ENCODE measurements at regions not wholly inside any gene's neighbourhood (a gene's known extent, or its start where the extent isn't known, plus 50 kb on each side); places are given as distances from the start of the nearest gene placed in this dataset.
"Not testable (repeated sequence)": the region's sequence is repeated elsewhere in the genome, so short reads cannot be mapped to it uniquely, and the experiment has no call there.

GRCh38 chr4:22630161-22630975 lies 62.4 kb upstream of the GBA3 start:
- DNase-seq (ENCODE audit: low read depth) = not testable (repeated sequence)

- DNase-seq (ENCODE audit: low read depth) = not testable (repeated sequence)
Observed at GRCh38 chr4:22631167-22631566, 61.6 kb upstream of the GBA3 start.

GRCh38 chr4:22634541-22635181 lies 58.1 kb upstream of the GBA3 start:
- no peak for DNase-seq (ENCODE audit: low read depth)

- DNase-seq (ENCODE audit: low read depth) = not testable (repeated sequence)
Observed at GRCh38 chr4:22635182-22635549, 57.6 kb upstream of the GBA3 start.

GRCh38 chr4:22635692-22636091 lies 57.0 kb upstream of the GBA3 start:
- DNase-seq (ENCODE audit: low read depth) = no peak

GRCh38 chr4:22637306-22637705 lies 55.4 kb upstream of the GBA3 start:
- no peak for DNase-seq (ENCODE audit: low read depth)

Measured in activated T-cell treated with anti-CD3 and anti-CD28 coated beads for 48 hours (primary cell).